ENCODE measurements at regions not wholly inside any gene's neighbourhood (a gene's known extent, or its start where the extent isn't known, plus 50 kb on each side); places are given as distances from the start of the nearest gene placed in this dataset.

DNA sequence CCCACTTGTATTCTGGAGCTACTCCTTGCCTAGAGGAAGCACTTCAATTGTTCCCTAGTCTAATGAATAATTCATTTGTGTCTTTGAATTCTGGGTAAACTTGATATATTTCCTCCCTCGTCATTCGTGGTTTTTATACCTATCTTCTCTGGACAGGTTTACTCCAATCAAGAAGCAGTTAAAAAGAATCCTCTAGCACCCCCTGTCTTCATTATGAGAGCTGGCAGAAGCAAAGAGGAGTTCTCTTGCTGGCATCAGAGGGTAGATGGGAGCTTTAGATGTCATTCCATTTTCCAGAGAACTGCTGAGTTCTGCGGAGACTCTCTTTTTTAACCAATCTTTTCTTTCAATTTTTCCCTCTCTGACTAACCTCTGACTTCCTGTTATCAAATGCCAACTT is 627.7 kb downstream of the FGF9 start:
- TF ChIP-seq POLR2A (IDR thresholded peaks at IDR 0.05; ENCODE audit: low read length) (no peak), GATA1 (IDR thresholded peaks at IDR 0.05; ENCODE audit: low read depth, low read length) (no peak)
